GM20431 (cell line): ENCODE measurements at regions not wholly inside any gene's neighbourhood (a gene's known extent, or its start where the extent isn't known, plus 50 kb on each side); places are given as distances from the start of the nearest gene placed in this dataset.
"Not testable (repeated sequence)": the region's sequence is repeated elsewhere in the genome, so short reads cannot be mapped to it uniquely, and the experiment has no call there.

Experiments
- in situ Hi-C: fragments of 300-500 bp; cut with MseI, MboI; formaldehyde crosslinking; loops from one replicate; pipeline ENCODE4 v1.15.0; 2020; ENCODE audit warnings: low sequenced_read_pairs; ENCODE audit not compliant: unreplicated experiment

- in situ Hi-C loops, result no loop called here
Observed at GRCh38 chr12:115898670-115899069, 378.8 kb downstream of the MED13L start.

- in situ Hi-C loops, result no loop called here
Observed at GRCh38 chr12:115897729-115898128, 379.8 kb downstream of the MED13L start.

GRCh38 chr12:115895247-115895646 is 382.2 kb downstream of the MED13L start:
- in situ Hi-C loops, result no loop called here

- in situ Hi-C loops, result no loop called here
Observed at GRCh38 chr12:115891556-115892164, 385.8 kb downstream of the MED13L start.

- in situ Hi-C loops, result no loop called here
Observed at GRCh38 chr12:115886666-115887065, 390.8 kb downstream of the MED13L start.

GRCh38 chr12:115885040-115885690 is 392.3 kb downstream of the MED13L start:
- in situ Hi-C loops, result no loop called here

GRCh38 chr12:115882936-115883335 is 394.6 kb downstream of the MED13L start:
- in situ Hi-C loops, result no loop called here

GRCh38 chr12:115880238-115880637 is 397.3 kb downstream of the MED13L start:
- in situ Hi-C loops, result no loop called here

GRCh38 chr12:115879354-115879753 is 398.1 kb downstream of the MED13L start:
- in situ Hi-C loops, result no loop called here

- in situ Hi-C loops, result no loop called here
Observed at GRCh38 chr12:115873451-115874082, 403.9 kb downstream of the MED13L start.

- in situ Hi-C loops, result no loop called here
Observed at GRCh38 chr12:115872919-115873357, 404.6 kb downstream of the MED13L start.

- in situ Hi-C loops, result no loop called here
Observed at GRCh38 chr12:115872212-115872611, 405.3 kb downstream of the MED13L start.

- in situ Hi-C loops, result no loop called here
Observed at GRCh38 chr12:115871714-115872113, 405.8 kb downstream of the MED13L start.

- in situ Hi-C loops, result no loop called here
Observed at GRCh38 chr12:115870510-115870909, 407.0 kb downstream of the MED13L start.

- in situ Hi-C loops, result no loop called here
Observed at GRCh38 chr12:115870021-115870420, 407.5 kb downstream of the MED13L start.

- in situ Hi-C loops, result no loop called here
Observed at GRCh38 chr12:115869604-115870003, 407.9 kb downstream of the MED13L start.

GRCh38 chr12:115868624-115869023 is 408.9 kb downstream of the MED13L start:
- in situ Hi-C loops, result no loop called here

GRCh38 chr12:115867854-115868253 is 409.6 kb downstream of the MED13L start:
- in situ Hi-C loops, result no loop called here

GRCh38 chr12:115866909-115867525 is 410.5 kb downstream of the MED13L start:
- in situ Hi-C loops, result no loop called here

GRCh38 chr12:115866281-115866680 is 411.2 kb downstream of the MED13L start:
- in situ Hi-C loops, result not testable (repeated sequence)

GRCh38 chr12:115864396-115864795 is 413.1 kb downstream of the MED13L start:
- in situ Hi-C loops, result no loop called here
